ENCODE measurements at regions not wholly inside any gene's neighbourhood (a gene's known extent, or its start where the extent isn't known, plus 50 kb on each side); places are given as distances from the start of the nearest gene placed in this dataset.

DNA sequence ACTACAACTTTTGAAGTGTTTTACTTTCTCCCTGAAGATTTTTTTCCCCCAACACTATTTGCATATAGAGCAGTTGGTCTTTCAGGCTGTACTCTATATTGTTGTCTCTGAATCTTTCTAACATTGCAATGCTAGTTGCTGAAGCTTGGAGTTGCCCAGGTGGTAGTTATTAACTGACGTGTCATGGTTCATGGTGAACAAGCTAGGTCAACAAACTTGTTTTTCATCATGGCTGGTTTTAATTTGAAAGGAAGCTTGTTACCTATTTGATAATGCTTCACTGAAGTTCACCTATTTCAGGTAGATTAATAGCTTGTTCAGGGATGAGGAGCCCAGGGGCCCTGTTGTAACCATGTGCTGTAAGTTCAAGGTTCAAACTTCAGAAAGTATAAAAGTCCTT, 158.8 kb upstream of the ZEB2 start:
- H3K4me1 ChIP-seq (ENCODE audit: insufficient read depth) = no peaks in the 10 kb centered on the region
- Mint-ChIP-seq H3K27me3 (ENCODE audit: insufficient read depth, low read depth, poor library complexity) (no peaks in the 10 kb centered on the region), H3K4me1 (peaks cover 10% of the 10 kb centered on the region; the same call in 2 of the 3 replicates), H3K9me3 (no peaks in the 10 kb centered on the region), H3K27ac (no peak overlapping the region), H3K4me3 (no peak overlapping the region), H3K36me3 (ENCODE audit: low read depth) (no peaks in the 10 kb centered on the region)
- no peaks in the 10 kb centered on the region for H3F3A ChIP-seq (replicated peaks; ENCODE audit: low read depth)
- H2AFZ ChIP-seq = 0 out of 2 replicates have a peak overlapping the region, but pooled peaks have one; percentile 50
- no peak for DNase-seq (ENCODE audit: low spot score)
- no peak overlapping the region for H3K4me2 ChIP-seq
- TF ChIP-seq, protein P1, sequence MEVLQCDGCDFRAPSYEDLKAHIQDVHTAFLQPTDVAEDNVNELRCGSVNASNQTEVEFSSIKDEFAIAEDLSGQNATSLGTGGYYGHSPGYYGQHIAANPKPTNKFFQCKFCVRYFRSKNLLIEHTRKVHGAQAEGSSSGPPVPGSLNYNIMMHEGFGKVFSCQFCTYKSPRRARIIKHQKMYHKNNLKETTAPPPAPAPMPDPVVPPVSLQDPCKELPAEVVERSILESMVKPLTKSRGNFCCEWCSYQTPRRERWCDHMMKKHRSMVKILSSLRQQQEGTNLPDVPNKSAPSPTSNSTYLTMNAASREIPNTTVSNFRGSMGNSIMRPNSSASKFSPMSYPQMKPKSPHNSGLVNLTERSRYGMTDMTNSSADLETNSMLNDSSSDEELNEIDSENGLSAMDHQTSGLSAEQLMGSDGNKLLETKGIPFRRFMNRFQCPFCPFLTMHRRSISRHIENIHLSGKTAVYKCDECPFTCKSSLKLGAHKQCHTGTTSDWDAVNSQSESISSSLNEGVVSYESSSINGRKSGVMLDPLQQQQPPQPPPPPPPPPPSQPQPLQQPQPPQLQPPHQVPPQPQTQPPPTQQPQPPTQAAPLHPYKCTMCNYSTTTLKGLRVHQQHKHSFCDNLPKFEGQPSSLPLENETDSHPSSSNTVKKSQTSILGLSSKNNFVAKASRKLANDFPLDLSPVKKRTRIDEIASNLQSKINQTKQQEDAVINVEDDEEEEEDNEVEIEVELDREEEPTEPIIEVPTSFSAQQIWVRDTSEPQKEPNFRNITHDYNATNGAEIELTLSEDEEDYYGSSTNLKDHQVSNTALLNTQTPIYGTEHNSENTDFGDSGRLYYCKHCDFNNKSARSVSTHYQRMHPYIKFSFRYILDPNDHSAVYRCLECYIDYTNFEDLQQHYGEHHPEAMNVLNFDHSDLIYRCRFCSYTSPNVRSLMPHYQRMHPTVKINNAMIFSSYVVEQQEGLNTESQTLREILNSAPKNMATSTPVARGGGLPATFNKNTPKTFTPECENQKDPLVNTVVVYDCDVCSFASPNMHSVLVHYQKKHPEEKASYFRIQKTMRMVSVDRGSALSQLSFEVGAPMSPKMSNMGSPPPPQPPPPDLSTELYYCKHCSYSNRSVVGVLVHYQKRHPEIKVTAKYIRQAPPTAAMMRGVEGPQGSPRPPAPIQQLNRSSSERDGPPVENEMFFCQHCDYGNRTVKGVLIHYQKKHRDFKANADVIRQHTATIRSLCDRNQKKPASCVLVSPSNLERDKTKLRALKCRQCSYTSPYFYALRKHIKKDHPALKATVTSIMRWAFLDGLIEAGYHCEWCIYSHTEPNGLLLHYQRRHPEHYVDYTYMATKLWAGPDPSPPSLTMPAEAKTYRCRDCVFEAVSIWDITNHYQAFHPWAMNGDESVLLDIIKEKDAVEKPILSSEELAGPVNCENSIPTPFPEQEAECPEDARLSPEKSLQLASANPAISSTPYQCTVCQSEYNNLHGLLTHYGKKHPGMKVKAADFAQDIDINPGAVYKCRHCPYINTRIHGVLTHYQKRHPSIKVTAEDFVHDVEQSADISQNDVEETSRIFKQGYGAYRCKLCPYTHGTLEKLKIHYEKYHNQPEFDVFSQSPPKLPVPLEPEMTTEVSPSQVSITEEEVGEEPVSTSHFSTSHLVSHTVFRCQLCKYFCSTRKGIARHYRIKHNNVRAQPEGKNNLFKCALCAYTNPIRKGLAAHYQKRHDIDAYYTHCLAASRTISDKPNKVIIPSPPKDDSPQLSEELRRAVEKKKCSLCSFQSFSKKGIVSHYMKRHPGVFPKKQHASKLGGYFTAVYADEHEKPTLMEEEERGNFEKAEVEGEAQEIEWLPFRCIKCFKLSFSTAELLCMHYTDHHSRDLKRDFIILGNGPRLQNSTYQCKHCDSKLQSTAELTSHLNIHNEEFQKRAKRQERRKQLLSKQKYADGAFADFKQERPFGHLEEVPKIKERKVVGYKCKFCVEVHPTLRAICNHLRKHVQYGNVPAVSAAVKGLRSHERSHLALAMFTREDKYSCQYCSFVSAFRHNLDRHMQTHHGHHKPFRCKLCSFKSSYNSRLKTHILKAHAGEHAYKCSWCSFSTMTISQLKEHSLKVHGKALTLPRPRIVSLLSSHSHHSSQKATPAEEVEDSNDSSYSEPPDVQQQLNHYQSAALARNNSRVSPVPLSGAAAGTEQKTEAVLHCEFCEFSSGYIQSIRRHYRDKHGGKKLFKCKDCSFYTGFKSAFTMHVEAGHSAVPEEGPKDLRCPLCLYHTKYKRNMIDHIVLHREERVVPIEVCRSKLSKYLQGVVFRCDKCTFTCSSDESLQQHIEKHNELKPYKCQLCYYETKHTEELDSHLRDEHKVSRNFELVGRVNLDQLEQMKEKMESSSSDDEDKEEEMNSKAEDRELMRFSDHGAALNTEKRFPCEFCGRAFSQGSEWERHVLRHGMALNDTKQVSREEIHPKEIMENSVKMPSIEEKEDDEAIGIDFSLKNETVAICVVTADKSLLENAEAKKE (CRISPR knock-in tag; IDR thresholded peaks at IDR 0.05) = no peak
- TF ChIP-seq JUNB (IDR thresholded peaks at IDR 0.05; ENCODE audit: unreplicated experiment) = no peak
- TF ChIP-seq, protein P2, sequence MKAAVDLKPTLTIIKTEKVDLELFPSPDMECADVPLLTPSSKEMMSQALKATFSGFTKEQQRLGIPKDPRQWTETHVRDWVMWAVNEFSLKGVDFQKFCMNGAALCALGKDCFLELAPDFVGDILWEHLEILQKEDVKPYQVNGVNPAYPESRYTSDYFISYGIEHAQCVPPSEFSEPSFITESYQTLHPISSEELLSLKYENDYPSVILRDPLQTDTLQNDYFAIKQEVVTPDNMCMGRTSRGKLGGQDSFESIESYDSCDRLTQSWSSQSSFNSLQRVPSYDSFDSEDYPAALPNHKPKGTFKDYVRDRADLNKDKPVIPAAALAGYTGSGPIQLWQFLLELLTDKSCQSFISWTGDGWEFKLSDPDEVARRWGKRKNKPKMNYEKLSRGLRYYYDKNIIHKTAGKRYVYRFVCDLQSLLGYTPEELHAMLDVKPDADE (IDR thresholded peaks at IDR 0.05) = no peak
- TF ChIP-seq, protein P3, sequence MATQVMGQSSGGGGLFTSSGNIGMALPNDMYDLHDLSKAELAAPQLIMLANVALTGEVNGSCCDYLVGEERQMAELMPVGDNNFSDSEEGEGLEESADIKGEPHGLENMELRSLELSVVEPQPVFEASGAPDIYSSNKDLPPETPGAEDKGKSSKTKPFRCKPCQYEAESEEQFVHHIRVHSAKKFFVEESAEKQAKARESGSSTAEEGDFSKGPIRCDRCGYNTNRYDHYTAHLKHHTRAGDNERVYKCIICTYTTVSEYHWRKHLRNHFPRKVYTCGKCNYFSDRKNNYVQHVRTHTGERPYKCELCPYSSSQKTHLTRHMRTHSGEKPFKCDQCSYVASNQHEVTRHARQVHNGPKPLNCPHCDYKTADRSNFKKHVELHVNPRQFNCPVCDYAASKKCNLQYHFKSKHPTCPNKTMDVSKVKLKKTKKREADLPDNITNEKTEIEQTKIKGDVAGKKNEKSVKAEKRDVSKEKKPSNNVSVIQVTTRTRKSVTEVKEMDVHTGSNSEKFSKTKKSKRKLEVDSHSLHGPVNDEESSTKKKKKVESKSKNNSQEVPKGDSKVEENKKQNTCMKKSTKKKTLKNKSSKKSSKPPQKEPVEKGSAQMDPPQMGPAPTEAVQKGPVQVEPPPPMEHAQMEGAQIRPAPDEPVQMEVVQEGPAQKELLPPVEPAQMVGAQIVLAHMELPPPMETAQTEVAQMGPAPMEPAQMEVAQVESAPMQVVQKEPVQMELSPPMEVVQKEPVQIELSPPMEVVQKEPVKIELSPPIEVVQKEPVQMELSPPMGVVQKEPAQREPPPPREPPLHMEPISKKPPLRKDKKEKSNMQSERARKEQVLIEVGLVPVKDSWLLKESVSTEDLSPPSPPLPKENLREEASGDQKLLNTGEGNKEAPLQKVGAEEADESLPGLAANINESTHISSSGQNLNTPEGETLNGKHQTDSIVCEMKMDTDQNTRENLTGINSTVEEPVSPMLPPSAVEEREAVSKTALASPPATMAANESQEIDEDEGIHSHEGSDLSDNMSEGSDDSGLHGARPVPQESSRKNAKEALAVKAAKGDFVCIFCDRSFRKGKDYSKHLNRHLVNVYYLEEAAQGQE (IDR thresholded peaks at IDR 0.05; ENCODE audit: unreplicated experiment) = no peak
- no peak for TF ChIP-seq EZH2phosphoT487 (IDR thresholded peaks at IDR 0.05; ENCODE audit: unreplicated experiment)
- TF ChIP-seq CREB1 (CRISPR knock-in tag; IDR thresholded peaks at IDR 0.05; ENCODE audit: low read depth) = no peak
- TF ChIP-seq, protein P4, sequence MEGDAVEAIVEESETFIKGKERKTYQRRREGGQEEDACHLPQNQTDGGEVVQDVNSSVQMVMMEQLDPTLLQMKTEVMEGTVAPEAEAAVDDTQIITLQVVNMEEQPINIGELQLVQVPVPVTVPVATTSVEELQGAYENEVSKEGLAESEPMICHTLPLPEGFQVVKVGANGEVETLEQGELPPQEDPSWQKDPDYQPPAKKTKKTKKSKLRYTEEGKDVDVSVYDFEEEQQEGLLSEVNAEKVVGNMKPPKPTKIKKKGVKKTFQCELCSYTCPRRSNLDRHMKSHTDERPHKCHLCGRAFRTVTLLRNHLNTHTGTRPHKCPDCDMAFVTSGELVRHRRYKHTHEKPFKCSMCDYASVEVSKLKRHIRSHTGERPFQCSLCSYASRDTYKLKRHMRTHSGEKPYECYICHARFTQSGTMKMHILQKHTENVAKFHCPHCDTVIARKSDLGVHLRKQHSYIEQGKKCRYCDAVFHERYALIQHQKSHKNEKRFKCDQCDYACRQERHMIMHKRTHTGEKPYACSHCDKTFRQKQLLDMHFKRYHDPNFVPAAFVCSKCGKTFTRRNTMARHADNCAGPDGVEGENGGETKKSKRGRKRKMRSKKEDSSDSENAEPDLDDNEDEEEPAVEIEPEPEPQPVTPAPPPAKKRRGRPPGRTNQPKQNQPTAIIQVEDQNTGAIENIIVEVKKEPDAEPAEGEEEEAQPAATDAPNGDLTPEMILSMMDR (conservative IDR thresholded peaks at IDR 0.05; ENCODE audit: low read depth in 2 of 2) = no peak
- no peak for TF ChIP-seq POLR2AphosphoS5 (IDR thresholded peaks at IDR 0.05; ENCODE audit: low read depth)
- TF ChIP-seq ZNF331 (CRISPR knock-in tag; IDR thresholded peaks at IDR 0.05; ENCODE audit: low read depth) = no peak
- TF ChIP-seq NANOG (IDR thresholded peaks at IDR 0.05; ENCODE audit: borderline replicate concordance) = no peak
- TF ChIP-seq EZH2 (IDR thresholded peaks at IDR 0.05; ENCODE audit: low read depth, unreplicated experiment) = no peak
- no peak for TF ChIP-seq STAT1 (IDR thresholded peaks at IDR 0.05; ENCODE audit: unreplicated experiment)
- TF ChIP-seq ZNF114 (CRISPR knock-in tag; IDR thresholded peaks at IDR 0.05) = no peak
- no peaks in the 10 kb centered on the region for H4K20me1 ChIP-seq (replicated peaks; ENCODE audit: insufficient read depth)
- no peak overlapping the region for H3K27ac ChIP-seq (ENCODE audit: low read depth)
- H3K27me3 ChIP-seq (ENCODE audit: insufficient read depth) = no peaks in the 10 kb centered on the region
- ATAC-seq = no peak
- no peaks in the 10 kb centered on the region for H3K79me2 ChIP-seq (replicated peaks; ENCODE audit: insufficient read depth)
- H3K36me3 ChIP-seq (ENCODE audit: insufficient read depth) = no peaks in the 10 kb centered on the region
- H3K4me3 ChIP-seq = no peak overlapping the region
- H3K9me2 ChIP-seq (ENCODE audit: insufficient read depth) = no peaks in the 10 kb centered on the region

Data from GM23338 (cell line).